ENCODE measurements at regions not wholly inside any gene's neighbourhood (a gene's known extent, or its start where the extent isn't known, plus 50 kb on each side); places are given as distances from the start of the nearest gene placed in this dataset.

GRCh38 chr6:159358562-159358961 lies 189.4 kb downstream of the FNDC1 start:
- intact Hi-C loops (cut with DNase I; ENCODE audit: low total_unique reads) = no loop called here

GRCh38 chr6:159357211-159357915 lies 188.2 kb downstream of the FNDC1 start:
- Histone ChIP-seq H3K27ac (no peak overlapping the region), H3K36me3 (no peaks in the 10 kb centered on the region), H3K4me3 (no peak overlapping the region), H3K27me3 (replicated peaks in 1 of 7) (no peaks in the 10 kb centered on the region), H3K9me3 (no peaks in the 10 kb centered on the region), H3K4me1 (no peaks in the 10 kb centered on the region)
- 74 to 87% (median 80%) methylated on average over 7 of the region's 7 CpGs for WGBS, 5 donors
- no peak for TF ChIP-seq CTCF (IDR thresholded peaks at IDR 0.05 in 8 of 11, conservative IDR thresholded peaks at IDR 0.05 in 3 of 11)
- no peak for TF ChIP-seq POLR2AphosphoS5 (IDR thresholded peaks at IDR 0.05)
- no peak for TF ChIP-seq POLR2A (IDR thresholded peaks at IDR 0.05)
- intact Hi-C loops (cut with DNase I; ENCODE audit: low total_unique reads) = no loop called here
- no peak for DNase-seq

More at GRCh38 chr6:159358562-159358961, 189.4 kb downstream of the FNDC1 start:
- WGBS, 5 donors = 80 to 88% (median 86%) methylated on average over 4 of the region's 4 CpGs
- no peaks in the 10 kb centered on the region for H3K9me3 ChIP-seq
- H3K27ac ChIP-seq = no peak overlapping the region
- no peak overlapping the region for H3K4me3 ChIP-seq
- no peaks in the 10 kb centered on the region for H3K36me3 ChIP-seq
- H3K27me3 ChIP-seq (replicated peaks in 1 of 7) = peaks cover 0 to 2% (median 0%) of the 10 kb centered on the region in 7 donors
- no peak for TF ChIP-seq CTCF (IDR thresholded peaks at IDR 0.05 in 8 of 11, conservative IDR thresholded peaks at IDR 0.05 in 3 of 11)
- no peak for TF ChIP-seq POLR2A (IDR thresholded peaks at IDR 0.05)
- no peak for TF ChIP-seq POLR2AphosphoS5 (IDR thresholded peaks at IDR 0.05)
- H3K4me1 ChIP-seq = no peaks in the 10 kb centered on the region
- no peak for DNase-seq

GRCh38 chr6:159353193-159353592 lies 184.0 kb downstream of the FNDC1 start:
- Histone ChIP-seq H3K36me3 (no peaks in the 10 kb centered on the region), H3K27ac (no peak overlapping the region), H3K4me1 (no peaks in the 10 kb centered on the region), H3K9me3 (no peaks in the 10 kb centered on the region), H3K4me3 (no peak overlapping the region), H3K27me3 (replicated peaks in 1 of 7) (no peaks in the 10 kb centered on the region)
- intact Hi-C loops (cut with DNase I; ENCODE audit: low total_unique reads) = no loop called here
- DNase-seq = no peak
- 73 to 91% (median 87%) methylated on average over 3 of the region's 3 CpGs for WGBS, 5 donors
- TF ChIP-seq POLR2A (IDR thresholded peaks at IDR 0.05) (no peak), CTCF (IDR thresholded peaks at IDR 0.05 in 8 of 11, conservative IDR thresholded peaks at IDR 0.05 in 3 of 11) (no peak), POLR2AphosphoS5 (IDR thresholded peaks at IDR 0.05) (no peak)

- TF ChIP-seq POLR2A (IDR thresholded peaks at IDR 0.05) = no peak
- TF ChIP-seq POLR2AphosphoS5 (IDR thresholded peaks at IDR 0.05) = no peak
- TF ChIP-seq CTCF (IDR thresholded peaks at IDR 0.05 in 8 of 11, conservative IDR thresholded peaks at IDR 0.05 in 3 of 11) = no peak
- H3K4me3 ChIP-seq = no peak overlapping the region
- no peaks in the 10 kb centered on the region for H3K9me3 ChIP-seq
- no peaks in the 10 kb centered on the region for H3K36me3 ChIP-seq
- intact Hi-C loops (cut with DNase I; ENCODE audit: low total_unique reads) = no loop called here
- H3K4me1 ChIP-seq = no peaks in the 10 kb centered on the region
- no peak for DNase-seq
- H3K27ac ChIP-seq = no peak overlapping the region
- no peaks in the 10 kb centered on the region for H3K27me3 ChIP-seq (replicated peaks in 1 of 7)
Observed at GRCh38 chr6:159351707-159352106, 182.5 kb downstream of the FNDC1 start.

All from spleen (tissue), 11 donors.